GM18517 (cell line): ENCODE measurements at regions not wholly inside any gene's neighbourhood (a gene's known extent, or its start where the extent isn't known, plus 50 kb on each side); places are given as distances from the start of the nearest gene placed in this dataset.
"Not testable (repeated sequence)": the region's sequence is repeated elsewhere in the genome, so short reads cannot be mapped to it uniquely, and the experiment has no call there.

Experiments used
- ATAC-seq: cut with Tn5 transposase; IDR thresholded peaks from one replicate; pipeline ENCODE4 v1.9.1; 2021; ENCODE audit warnings: mild to moderate bottlenecking, moderate library complexity; ENCODE audit not compliant: unreplicated experiment

- ATAC-seq, result not testable (repeated sequence)
These were observed 110.7 kb downstream of the C5orf15 start for GRCh38 chr5:133857595-133858313.

- no peak for ATAC-seq
These were observed 113.9 kb downstream of the C5orf15 start for GRCh38 chr5:133854554-133854953.

- no peak for ATAC-seq
These were observed 114.6 kb downstream of the C5orf15 start for GRCh38 chr5:133853646-133854365.

- ATAC-seq, result no peak
These were observed 116.9 kb downstream of the C5orf15 start for GRCh38 chr5:133851521-133851920.

GRCh38 chr5:133850811-133851210 is 117.6 kb downstream of the C5orf15 start:
- ATAC-seq, result no peak

- no peak for ATAC-seq
These were observed 119.3 kb downstream of the C5orf15 start for GRCh38 chr5:133849116-133849515.

DNA sequence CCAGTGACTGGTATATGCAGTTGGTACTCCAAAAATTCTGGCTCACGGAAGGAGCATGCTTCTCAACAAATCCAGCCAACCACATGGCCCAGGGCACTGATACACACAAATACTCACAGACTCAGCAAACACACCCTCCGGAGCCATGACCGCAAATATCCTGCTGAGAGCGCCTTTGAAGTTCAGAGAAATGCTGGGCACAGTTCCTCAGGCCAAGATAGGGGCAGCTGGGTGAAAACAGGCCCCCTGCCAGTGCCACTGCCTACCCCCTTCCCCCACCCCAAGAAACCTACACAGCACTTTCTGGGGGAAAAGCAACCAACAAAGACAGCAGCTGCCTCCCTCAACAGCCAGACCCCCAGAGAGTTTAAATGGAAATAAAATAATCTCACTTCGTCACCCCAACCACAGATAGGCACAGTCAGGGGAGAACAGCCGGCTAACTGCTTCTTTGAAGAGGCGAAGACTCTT is 120.0 kb downstream of the C5orf15 start:
- ATAC-seq, result no peak

DNA sequence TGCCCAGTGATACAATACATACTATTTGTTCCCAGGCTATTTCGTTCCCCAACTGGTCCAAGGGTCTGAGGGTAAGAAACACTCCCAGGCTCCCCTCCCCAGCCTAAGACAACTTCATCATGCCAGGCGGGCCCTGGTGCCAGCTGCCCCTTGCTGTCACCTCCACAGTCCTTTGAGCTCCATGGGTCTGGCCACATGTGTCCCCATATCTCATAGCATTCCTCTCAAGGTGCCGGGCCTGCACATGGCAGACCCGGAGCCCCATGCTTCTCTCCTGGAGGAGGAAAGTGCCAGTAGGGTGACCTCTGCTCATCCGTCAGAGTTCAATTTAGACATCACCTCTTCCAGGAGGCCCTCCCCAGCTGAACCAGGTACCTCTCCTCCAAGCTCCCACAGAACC is 120.5 kb downstream of the C5orf15 start:
- no peak for ATAC-seq

- no peak for ATAC-seq
These were observed 121.1 kb downstream of the C5orf15 start for GRCh38 chr5:133847301-133847700.

GRCh38 chr5:133846478-133847226 is 121.8 kb downstream of the C5orf15 start:
- no peak for ATAC-seq

GRCh38 chr5:133845271-133845670 is 123.2 kb downstream of the C5orf15 start:
- ATAC-seq, result no peak

DNA sequence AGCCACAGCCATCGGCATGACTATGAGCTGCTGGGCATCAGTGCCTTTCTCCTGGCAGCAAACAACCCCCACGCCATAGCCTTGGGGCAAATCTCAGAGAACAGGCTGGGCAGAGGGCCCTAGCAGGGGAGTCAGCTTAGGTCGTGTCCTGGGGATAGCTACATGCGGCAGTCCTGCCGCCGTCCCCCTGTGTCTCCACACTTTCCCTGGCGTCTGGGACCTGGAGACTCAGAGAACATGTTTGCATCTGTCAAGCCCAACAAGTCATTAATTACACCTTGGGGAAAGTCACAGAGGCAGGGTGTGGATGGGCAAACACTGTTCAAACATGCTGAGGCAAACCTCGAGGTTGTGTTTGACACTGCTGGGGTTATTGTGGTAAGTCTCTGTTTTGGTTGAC is 123.6 kb downstream of the C5orf15 start:
- no peak for ATAC-seq

GRCh38 chr5:133843911-133844310 is 124.5 kb downstream of the C5orf15 start:
- ATAC-seq, result no peak

- no peak for ATAC-seq
These were observed 125.4 kb downstream of the C5orf15 start for GRCh38 chr5:133842846-133843611.

DNA sequence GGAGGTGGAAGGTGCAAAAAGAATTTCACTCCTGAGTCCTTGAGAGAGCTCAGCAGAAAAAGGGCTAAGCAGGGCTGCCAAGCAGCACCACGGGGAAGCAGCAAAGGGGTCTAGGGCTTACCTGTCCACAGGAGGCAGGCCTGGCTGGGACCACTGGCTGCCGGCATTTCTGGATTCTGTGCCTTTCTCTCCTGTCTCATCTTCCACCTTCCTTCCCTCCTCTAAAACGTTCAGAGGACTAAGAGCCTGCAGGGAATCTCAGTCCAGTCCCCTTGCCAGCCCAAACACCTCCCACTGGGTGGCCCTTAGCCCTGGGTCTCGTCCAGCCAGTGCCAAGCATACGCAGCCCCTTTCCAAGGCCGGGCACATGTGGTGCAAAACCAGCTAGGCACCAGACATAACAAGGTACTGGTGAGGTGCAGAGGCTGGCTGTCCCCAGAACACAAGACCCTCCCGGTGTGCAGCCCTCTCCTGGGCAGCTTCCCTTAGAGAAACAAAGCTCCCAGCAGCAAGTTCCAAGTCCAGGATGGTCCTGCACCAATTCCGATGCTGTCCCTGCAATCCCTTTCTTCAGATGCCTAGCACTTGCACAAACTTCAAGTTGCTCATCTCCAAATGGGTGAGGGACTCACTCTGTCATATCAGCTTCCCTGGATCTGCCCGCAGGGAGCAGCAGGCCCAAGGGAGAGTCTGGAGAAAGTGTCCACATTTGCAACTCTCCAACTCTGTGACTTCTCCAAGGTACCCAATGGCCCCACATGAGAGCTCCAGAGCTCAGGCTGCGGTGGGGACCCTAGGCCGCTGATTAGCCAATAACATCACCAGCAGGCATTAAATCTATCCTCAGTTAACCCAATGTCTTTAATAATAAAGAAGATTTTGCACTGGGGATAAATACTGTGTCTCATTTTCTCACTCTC is 126.3 kb downstream of the C5orf15 start:
- no peak for ATAC-seq

- no peak for ATAC-seq
These were observed 128.3 kb downstream of the C5orf15 start for GRCh38 chr5:133840168-133840567.

DNA sequence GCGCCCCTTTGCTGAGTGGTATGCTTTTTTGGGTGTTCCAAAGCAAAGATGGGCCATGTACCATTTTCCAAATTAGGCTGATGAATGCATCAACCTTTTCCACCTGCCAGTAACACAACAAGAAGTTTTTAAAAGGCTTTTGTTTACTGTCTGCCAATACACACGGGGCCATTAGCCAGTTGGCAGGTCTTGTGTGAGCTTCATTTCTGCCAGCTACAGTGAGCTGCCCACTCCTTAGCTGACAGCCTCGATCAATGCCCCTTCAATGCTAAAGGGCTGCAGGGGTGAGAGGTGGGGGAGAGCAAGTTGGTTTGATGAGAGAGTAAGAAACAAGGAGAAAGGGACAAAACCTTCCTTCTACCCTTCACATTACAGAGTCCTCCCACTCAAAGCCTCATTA is 128.7 kb downstream of the C5orf15 start:
- no peak for ATAC-seq

GRCh38 chr5:133839090-133839489 is 129.3 kb downstream of the C5orf15 start:
- ATAC-seq, result no peak

DNA sequence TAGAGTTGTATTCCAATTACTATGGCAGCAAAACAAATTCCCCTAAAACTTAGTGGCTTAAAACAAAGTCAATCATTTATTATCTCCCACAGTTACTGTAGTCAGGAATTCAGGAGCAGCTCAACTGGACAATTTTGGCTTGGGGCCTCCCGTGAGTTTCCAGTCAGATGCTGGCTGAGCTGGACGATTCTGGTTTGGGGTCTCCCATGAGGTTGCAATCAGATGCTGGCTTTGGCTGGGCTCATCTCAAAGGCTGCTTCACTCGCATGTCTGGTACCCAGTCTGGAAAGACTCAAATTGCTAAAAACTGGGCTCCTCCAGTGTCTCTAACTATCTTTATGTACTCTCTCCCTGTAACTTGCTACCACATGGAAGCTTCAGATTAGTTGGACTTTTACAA is 130.1 kb downstream of the C5orf15 start:
- ATAC-seq, result no peak
